Left cardiac atrium (tissue), 4 donors: ENCODE measurements at regions not wholly inside any gene's neighbourhood (a gene's known extent, or its start where the extent isn't known, plus 50 kb on each side); places are given as distances from the start of the nearest gene placed in this dataset.

ENCODE experiments used
- ATAC-seq, 2 donors: fragments of 200-7000 bp; cut with Tn5 transposase; one replicate each; pipeline ENCODE4 v1.9.1; 2020; ENCODE audit warnings: mild to moderate bottlenecking in 2 of 2, moderate library complexity in 2 of 2
- DNase-seq: peaks from one replicate; pipeline ENCODE4 v3.0.0-alpha.2; 2020
- intact Hi-C, 2 donors: fragments of 100-400 bp; cut with DNase I; formaldehyde crosslinking; loops; one replicate each; pipeline versions ENCODE4 v1.14.1 to v1.15.1; 2022 to 2023
- donor health status: DM: no; HTN: yes; CAD: no.
- donor health status: DM: no; HTN: yes; CAD: no; lungs with severe emphysema.
- donor health status: DM: yes; HTN: yes; CAD: no.
- donor health status: Dilated cardiomyopathy.

DNA sequence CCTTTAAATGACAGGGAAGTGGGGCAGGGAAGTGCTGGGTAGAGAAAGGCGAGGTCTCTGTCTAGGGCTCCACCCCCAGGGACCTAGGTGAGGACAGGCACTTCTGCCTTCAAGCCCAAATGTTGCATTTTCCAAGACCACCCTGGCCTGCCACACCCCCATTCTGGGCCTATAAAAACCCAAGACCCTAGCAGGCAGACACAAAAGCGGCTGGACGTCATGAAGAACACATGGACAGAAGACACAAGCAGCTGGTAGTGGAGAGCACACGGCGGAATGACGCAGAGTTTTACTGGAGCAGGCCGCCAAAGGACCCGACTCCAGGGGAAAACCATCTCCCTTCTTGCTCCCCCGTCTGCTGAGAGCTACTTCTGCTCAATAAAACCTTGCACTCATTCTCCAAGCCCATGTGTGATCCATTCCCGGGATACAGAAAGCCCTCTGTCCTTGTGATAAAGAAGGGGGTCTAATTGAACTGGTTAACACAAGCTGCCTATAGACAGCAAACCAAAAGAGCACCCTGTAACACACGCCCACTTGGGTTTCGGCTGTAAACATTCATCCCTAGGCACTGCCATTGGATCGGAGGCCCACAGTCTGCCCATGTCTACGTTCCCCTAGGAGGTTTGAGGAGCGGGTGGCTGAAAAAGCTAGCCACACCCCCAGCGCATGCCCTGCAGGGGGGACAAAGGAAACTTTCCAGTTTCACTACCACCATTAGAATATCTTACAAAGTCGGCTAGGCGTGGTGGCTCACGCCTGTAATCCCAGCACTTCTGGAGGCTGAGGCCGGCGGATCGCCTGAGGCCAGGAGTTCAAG lies 622.2 kb upstream of the SALL1 start:
- intact Hi-C loops, result no loop called here
- no peak for ATAC-seq

DNA sequence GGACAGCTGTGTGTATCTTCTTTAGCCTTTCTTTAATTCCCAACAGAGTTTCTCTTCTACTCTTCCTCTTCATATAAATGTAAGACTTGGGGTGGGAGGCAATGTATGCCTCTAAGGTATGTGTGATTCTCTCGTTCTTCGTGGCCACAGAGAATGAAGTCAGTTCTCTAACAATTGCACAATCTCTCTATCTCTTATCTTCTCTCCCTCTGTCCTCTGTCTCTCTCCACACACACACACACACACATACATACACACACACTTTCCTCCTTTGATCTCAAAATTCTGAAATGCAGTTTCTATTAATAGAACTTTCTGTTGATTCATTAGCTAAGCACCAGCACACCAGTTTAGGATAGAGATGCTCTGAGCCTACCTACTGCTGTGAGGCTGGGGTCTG lies 615.7 kb upstream of the SALL1 start:
- DNase-seq, result no peak
- intact Hi-C loops, result no loop called here
- ATAC-seq, result no peak

More for the DNA sequence above, 622.2 kb upstream of the SALL1 start:
- no peak for DNase-seq

DNA sequence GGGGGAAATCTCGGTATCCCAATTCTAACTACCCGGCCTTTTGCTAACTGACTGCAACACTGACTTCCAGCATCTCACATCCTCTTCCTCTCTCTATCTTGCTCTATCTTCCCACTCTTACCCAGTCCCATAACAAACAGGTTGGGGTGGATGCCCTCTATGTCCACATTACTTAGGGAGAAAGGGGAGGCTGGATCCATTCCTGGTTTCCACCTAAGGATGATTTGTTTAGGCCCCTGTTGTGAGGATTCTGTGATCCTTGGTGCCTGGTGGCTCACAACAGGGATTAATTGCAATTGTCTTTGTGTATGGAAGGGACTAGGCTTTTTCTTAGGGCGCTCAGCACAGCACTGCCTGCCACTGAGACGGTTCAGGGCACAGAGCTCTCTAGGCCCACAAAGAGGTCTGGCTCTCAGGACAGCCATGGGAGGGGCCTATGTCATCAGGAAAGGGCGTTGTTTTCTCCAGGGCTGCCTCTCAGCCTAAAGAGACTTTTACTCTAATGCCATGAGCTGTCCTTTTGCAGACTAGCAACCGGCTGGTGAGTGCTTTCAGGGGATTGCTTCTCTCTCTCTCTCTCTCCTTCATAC lies 612.1 kb upstream of the SALL1 start:
- DNase-seq (peak; percentile 26), ATAC-seq (peak in 1 of 2 donors; percentile 65)
- intact Hi-C loops, result loop anchor here in 1 of 2 donors (5.0 kb wide), 1 partner anchor 616 kb away; no protein-coding TSS in a partner anchor

DNA sequence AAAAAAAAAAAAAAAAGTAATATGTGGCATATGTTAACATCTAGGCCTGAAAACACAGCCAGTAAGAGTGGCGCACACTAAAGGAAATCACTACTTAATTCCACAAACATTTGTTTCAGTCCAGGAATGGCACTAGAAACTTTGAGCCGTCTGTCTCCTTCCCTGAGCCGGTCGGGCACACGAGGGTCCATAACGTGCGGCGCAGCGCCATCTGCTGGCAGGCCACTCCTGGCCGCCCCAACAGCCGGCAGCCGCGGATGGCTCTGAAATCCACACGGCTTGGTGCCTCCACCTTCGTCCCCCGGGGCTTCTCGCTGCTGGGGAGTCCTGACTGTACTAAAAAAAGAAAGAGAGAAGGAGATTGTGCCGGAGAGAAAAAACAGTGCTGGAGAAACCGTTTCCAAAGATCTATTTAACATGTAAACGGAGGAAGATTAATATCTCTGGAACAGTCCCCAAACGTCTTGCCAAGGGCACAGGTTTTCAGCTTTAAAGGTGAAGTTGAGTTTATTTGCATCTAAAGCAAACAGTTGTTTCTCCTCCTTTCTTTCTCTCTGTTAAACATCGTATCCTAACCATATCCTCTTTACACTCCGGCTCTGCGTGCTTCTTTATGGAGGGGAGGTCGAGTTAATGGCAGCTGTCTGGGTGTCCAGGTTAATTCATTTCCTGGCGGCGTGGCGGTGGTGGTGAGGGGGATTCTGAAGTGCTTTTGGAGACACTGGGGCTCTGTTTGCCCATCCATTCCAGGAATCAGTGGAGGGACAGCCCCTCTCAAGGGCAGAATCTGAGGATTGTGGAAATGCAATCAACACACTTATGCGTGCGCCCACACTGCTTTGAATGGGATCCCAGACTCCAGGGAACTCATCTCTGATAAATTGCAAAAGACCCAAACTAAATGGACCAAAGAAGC lies 611.3 kb upstream of the SALL1 start:
- DNase-seq (peak; percentile 80), ATAC-seq (peak; percentile 86 to 92)
- intact Hi-C loops, result loop anchor here in 1 of 2 donors (5.0 kb wide), 1 partner anchor 615 kb away; no protein-coding TSS in a partner anchor

DNA sequence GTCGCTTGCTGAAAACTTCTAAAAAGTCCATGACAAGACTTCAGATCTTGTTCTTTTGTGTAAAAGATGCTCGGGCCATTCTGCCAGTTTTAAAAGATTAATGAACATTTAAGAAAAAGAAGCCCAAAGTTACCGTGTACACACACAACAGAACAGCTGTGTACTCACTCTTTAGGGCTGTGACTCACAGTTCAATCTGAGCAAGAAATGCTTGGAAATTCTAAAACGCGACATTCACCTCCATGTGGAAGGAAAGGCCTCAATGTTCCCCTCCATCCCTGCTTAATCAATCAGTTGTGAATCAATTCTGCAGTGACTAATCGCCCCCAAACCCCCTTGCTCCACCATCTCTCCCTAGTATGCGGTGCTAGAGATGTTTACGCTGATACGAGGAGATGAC lies 609.9 kb upstream of the SALL1 start:
- DNase-seq, result no peak
- ATAC-seq, result no peak
- intact Hi-C loops, result loop anchor here in 1 of 2 donors (5.0 kb wide), 1 partner anchor 614 kb away; no protein-coding TSS in a partner anchor

DNA sequence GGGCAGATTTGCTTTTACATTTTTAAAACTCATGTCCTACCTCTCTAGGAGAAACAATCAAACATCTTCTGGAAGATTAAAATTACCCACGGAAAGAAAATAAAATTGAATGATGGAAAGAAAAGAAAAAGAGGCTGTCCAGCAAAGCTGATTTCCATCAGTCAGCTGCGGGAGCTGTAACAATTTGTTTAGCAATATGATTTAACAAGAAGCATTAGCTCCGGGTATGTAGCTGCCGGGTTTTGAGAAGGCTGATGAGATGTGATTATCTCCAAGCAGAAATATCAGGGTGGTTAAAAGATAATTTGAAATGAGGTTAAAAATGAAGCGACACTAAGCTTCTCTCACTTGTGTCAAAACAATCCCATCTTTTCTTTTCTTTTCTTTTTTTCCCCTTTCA lies 608.9 kb upstream of the SALL1 start:
- DNase-seq (no peak), ATAC-seq (no peak)
- intact Hi-C loops, result loop anchor here in 1 of 2 donors (5.0 kb wide), 1 partner anchor 613 kb away; no protein-coding TSS in a partner anchor

DNA sequence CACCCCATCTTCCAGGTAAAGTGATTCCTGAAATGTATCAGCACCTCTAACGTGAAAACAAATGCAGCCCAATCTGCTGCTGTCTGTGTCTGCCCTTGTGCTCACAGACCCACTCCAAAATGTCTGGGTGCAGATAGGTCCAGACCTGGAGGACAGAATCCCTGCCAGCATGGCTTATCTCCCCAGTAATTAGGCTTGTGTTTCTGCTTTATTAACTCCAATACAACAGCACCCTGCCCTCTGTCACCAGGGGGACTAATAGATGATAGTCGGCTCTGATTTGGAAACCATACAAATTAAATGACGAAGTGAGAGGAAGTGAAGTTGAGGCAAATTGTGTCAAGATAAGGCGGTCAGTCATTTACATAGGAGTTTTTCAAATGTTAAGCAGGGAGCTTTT lies 608.3 kb upstream of the SALL1 start:
- intact Hi-C loops, result no loop called here
- no peak for ATAC-seq
- DNase-seq, result no peak

DNA sequence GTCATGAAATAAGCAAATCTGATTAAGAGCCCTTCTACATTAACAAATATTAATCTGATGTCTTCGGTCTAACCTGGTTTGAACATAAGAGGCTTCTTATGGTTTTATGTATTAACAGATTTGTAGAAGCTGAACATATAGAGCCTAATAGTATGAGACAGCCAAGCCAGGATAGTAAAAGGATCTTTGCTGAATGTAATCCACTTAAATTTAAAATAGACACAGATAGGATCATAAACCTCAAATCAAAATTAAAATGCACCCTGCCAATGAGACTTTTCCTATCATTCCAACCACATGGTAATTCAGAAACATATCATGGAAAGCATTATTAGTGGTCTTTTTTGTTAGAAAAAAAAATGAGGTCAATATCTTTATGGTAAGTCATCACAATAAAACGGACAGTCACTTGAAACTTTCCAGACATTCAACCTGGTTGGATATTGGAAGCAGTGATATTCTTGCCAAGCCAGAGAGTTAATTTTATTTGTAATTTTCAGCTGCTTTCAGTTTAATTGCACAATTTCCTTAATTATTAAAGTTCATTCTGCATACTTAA lies 606.9 kb upstream of the SALL1 start:
- intact Hi-C loops, result no loop called here
- DNase-seq, result no peak
- ATAC-seq, result no peak

DNA sequence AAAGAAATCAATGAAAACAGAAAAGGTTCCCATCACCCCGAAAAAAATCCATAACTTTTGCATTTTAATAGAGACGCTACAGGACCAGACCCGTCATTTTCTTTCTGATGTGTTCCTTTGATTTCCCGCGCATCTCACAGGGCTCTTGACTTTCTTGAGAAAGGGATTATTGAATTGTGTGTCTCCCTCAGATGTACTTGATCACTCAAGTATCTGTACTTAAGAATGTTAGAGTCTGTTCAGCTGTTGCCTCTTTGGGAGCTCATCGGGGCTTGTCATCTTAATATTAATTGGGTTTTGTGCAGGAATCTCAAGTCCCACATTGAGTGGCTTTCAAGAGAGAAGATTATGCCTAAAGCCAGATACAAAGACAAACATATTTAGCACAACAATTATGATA lies 606.4 kb upstream of the SALL1 start:
- no peak for ATAC-seq
- intact Hi-C loops, result no loop called here
- no peak for DNase-seq

DNA sequence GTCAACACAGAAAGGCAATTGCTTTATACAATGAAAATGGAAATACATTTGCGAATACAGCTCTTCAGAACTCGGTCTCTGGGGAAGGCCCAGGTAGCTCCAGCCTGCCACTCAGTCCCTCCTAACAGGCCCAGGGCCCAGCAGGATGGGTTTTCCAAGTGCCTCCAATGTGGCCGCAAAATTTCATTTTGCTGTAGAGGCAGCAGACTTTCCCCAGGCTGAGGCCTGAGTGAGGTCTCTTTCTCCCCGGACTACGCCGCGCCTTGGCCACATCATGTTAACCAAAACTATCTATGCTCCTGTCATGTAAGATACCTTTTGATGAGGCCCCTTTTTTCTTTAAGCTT lies 606.0 kb upstream of the SALL1 start:
- DNase-seq (no peak), ATAC-seq (no peak)
- intact Hi-C loops, result no loop called here

DNA sequence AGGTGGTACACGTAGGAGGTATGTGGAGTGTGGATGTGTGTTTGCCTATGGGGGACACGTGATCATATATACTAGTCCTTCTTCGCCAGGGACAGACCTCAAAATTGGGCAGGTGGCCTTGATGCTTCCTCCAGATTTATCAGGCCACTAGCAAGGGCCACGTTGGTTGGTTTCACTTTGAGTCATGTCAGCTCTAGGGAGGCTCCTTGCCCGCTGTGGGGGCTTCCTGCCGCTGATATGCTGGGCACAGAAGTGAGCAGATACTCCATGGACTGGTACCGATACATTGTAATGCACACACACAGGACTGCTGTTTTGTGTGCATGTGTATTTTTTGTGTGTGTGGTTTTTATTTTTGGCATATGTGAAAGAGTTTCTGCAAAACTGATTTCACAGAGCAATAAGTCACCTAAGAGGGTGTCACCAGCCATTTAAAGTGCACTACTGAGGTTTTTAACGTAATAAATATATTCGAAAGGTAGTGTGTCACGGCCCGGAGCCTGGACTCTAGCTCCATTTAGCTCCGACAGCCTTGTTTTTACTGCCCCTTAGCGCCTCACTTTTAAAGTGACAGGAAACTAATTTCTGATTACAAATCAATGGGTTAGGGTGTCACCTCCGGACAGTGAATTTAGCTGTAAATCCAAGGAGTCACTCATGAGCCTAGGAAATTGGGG lies 605.5 kb upstream of the SALL1 start:
- intact Hi-C loops, result no loop called here
- ATAC-seq (no peak), DNase-seq (no peak)

DNA sequence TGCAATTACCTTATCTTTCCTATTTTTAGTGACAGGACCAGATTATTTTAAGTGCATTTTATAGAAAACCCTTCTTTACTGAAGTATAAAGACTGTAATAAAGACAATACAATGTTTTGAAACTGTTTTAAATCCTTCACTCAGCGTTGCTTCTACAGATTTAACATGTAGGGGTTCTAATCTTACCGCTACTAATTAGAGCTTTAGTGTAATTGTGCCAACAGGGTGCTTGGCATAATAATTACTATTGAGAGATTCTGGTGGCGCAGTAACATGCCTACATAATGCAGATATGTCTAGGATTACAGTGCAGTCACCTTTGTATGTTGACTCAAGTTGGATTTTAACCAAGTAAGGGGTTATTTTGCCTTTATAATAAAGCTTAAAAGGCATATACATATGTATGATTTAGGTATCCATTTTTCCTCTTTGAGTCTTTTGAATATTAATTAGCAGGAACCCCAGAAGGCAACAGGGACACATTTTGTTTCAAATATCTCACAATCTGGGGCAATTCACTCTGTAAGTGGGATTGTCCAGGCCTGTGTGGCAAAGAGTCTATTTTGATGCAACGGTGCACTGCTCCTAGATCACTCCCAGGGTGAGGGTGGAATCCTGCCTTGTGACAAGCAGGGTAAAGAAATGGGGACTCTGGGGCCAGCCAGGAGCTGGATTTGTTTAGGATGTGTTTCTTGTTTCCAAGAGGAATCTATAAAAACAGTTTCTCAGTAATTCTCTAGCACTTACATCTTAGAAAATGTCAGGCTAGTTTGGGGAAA lies 604.7 kb upstream of the SALL1 start:
- intact Hi-C loops, result no loop called here
- DNase-seq, result no peak

DNA sequence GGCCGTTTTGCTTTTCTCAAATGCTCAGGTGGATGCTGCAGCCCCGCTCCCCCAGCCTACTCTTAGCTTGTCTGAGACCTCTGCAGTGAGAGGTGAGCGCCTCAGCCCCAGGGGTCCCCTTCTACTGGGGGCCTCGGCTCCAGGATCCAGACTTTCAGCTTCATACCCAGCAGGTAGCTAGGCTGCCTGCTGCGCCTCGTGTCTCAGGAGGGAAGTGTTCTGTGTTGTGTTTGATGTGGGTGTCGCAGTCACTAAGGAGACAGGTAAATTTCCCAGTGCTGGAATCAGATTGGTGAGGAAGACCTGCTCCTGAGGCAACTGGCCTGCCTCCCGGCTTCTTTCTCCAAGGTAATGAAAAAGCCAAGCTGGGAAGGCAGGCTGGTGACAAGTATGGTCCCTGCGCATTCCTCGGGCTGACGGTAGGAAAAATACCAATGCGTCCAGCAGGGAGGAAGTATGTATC lies 604.0 kb upstream of the SALL1 start:
- no peak for ATAC-seq
- intact Hi-C loops, result no loop called here
- no peak for DNase-seq

More for the DNA sequence above, 604.7 kb upstream of the SALL1 start:
- no peak for ATAC-seq

DNA sequence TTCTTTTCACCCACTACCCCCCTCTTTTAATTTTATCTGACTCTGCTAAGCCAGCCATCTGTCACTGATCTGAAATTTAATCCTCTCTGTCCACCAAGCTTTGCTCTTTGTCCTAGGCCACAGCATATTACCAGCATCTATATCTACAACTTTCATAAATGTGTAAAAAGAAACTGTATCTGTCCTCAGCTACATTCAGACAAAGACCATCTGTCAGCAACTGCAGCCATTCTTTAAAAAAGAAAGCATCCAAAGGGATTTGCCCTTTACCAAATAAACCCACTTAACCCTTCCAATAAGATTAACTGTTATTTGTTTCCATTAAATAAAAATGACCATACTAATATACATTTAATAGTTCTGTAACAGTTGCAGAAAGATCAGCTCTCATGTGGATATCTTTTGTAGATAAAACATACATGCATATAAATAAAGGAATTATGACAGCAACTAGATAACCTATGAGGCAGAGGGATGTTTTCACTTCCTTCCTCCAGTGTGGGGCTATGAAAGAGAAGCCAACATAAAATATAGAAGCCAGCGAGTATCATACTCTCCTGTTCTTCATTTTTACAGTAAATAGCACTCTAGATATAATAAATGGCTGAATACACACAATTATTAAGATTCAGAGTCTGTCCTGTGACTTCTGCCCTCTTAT lies 602.5 kb upstream of the SALL1 start:
- ATAC-seq, result no peak
- intact Hi-C loops, result no loop called here
- no peak for DNase-seq

DNA sequence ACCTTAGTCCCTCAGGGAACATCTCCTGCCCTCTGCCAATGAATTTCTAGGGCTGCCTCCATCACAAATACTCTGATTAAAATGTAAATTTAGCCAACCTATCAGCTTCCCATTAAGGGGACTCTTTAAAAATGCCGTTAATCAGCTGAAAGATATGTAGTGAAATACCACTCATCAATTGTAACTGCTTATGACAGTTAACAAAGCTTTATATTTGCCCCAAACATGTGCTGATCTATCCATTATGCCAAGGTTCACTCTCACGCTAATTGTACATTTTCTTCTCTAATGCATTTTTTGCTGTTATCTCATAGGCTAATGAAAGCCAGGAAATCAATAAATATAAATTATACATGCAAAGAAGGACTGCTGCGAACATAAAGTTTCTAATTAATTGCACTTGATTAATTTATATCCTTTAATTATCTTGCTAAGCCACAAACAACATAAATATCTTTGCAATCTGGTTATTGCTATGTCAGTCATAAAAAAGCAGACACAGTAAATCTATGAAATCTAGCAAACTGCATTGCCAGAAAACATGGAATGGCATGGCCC lies 601.4 kb upstream of the SALL1 start:
- ATAC-seq (no peak), DNase-seq (no peak)
- intact Hi-C loops, result no loop called here

DNA sequence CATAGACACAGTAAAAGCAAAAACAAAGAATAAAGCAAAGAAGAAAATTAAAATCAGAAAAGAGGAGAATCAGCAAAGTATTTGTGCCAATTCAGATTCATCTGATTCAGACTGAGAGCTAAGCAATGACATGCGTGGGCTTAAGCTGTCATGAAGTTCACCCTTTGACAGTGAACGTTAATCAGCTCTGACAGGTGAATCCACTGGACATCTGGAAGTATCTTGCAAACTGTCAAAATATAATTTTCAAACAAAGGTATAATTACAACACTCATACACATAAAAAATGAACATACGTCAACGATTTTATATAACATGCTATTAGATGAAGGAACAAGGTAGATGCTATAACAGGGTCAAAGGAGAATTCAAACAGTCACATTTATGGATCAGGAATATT lies 596.3 kb upstream of the SALL1 start:
- intact Hi-C loops, result no loop called here
- no peak for ATAC-seq

DNA sequence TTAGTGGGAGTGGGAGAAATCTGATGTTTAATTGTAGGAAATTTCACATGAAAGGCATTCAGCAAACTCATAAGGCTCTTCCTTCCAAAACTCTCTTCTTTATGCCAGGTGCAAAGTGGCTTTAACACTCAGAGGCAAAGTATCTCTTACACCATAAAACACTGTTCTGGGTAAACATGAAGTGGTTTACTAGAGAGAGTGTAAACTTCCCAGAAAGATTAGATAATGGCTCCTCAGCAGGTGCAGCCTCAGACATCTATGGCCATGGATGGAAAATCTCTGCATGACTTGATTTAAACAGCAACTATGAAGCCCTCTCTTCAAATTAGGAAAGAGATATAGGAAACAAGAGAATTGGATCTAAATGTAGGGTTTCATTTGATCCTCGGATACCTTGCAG lies 583.1 kb upstream of the SALL1 start:
- ATAC-seq (no peak), DNase-seq (no peak)
- intact Hi-C loops, result no loop called here

More for the DNA sequence above, 596.3 kb upstream of the SALL1 start:
- no peak for DNase-seq
